H9 (cell line): ENCODE measurements at regions not wholly inside any gene's neighbourhood (a gene's known extent, or its start where the extent isn't known, plus 50 kb on each side); places are given as distances from the start of the nearest gene placed in this dataset.

Experiments
- DNase-seq: peaks from one replicate; pipeline ENCODE4 v3.0.0-alpha.2; 2017
- H2AFZ ChIP-seq: one replicate; pipeline ENCODE4 v1.6.1; 2013; ENCODE audit warnings: mild to moderate bottlenecking, low read length, control low read depth, moderate library complexity
- H2AK5ac ChIP-seq: 2 replicates; pipeline ENCODE4 v1.6.1; 2013; ENCODE audit warnings: low read length, control low read depth, mixed read lengths; ENCODE audit not compliant: insufficient read length
- H2BK120ac ChIP-seq: one replicate; pipeline ENCODE4 v1.6.1; 2013; ENCODE audit warnings: low read depth, mild to moderate bottlenecking, low read length, control low read depth, inconsistent platforms; ENCODE audit not compliant: poor library complexity, severe bottlenecking
- H2BK12ac ChIP-seq: 2 replicates; pipeline ENCODE4 v1.6.1; 2013; ENCODE audit warnings: low read length, control low read depth, mixed read lengths, low read depth; ENCODE audit not compliant: insufficient read length
- H2BK15ac ChIP-seq: 2 replicates; pipeline ENCODE4 v1.6.1; 2013; ENCODE audit warnings: low read depth, low read length, control low read depth
- H2BK20ac ChIP-seq: one replicate; pipeline ENCODE4 v1.6.1; 2013; ENCODE audit warnings: low read depth, mild to moderate bottlenecking, low read length, control low read depth, inconsistent platforms; ENCODE audit not compliant: poor library complexity, severe bottlenecking
- H2BK5ac ChIP-seq: 2 replicates; pipeline ENCODE4 v1.6.1; 2013; ENCODE audit warnings: low read length, control low read depth, mixed read lengths; ENCODE audit not compliant: insufficient read length
- H3K14ac ChIP-seq: 2 replicates; pipeline ENCODE4 v1.6.1; 2013; ENCODE audit warnings: low read length, control low read depth; ENCODE audit not compliant: insufficient read depth
- H3K18ac ChIP-seq: 2 replicates; pipeline ENCODE4 v1.6.1; 2013; ENCODE audit warnings: low read depth, mild to moderate bottlenecking, mixed read lengths, low read length, control low read depth; ENCODE audit not compliant: insufficient read length
- H3K23ac ChIP-seq: 2 replicates; pipeline ENCODE4 v1.6.1; 2013; ENCODE audit warnings: low read length, control low read depth, mixed read lengths, low read depth; ENCODE audit not compliant: insufficient read length
- H3K23me2 ChIP-seq: 2 replicates; pipeline ENCODE4 v1.6.1; 2013; ENCODE audit warnings: low read depth, mild to moderate bottlenecking, mixed read lengths, low read length, control low read depth; ENCODE audit not compliant: insufficient read length, poor library complexity, severe bottlenecking
- H3K27ac ChIP-seq: 2 replicates; pipeline ENCODE4 v1.5.1; 2013; ENCODE audit warnings: low read length, control low read depth, mixed read lengths, low read depth; ENCODE audit not compliant: insufficient read length
- H3K27me3 ChIP-seq: 2 replicates; pipeline ENCODE4 v1.6.1; 2013; ENCODE audit warnings: low read length, control low read depth, inconsistent platforms; ENCODE audit not compliant: insufficient read depth
- H3K4ac ChIP-seq: 2 replicates; pipeline ENCODE4 v1.6.1; 2013; ENCODE audit warnings: low read depth, mild to moderate bottlenecking, control low read depth, inconsistent platforms, low read length, moderate library complexity
- H3K4me1 ChIP-seq: 2 replicates; pipeline ENCODE4 v1.6.1; 2013; ENCODE audit warnings: low read length, control low read depth, inconsistent platforms; ENCODE audit not compliant: insufficient read depth
- H3K4me2 ChIP-seq: 2 replicates; pipeline ENCODE4 v1.6.1; 2013; ENCODE audit warnings: low read length, control low read depth, mixed read lengths; ENCODE audit not compliant: insufficient read length, insufficient read depth
- H3K56ac ChIP-seq: 2 replicates; pipeline ENCODE4 v1.6.1; 2013; ENCODE audit warnings: low read depth, mild to moderate bottlenecking, mixed read lengths, low read length, control low read depth; ENCODE audit not compliant: insufficient read length
- H3K79me1 ChIP-seq: 2 replicates; pipeline ENCODE4 v1.6.1; 2013; ENCODE audit warnings: low read depth, mild to moderate bottlenecking, moderate library complexity, low read length, control low read depth, inconsistent platforms; ENCODE audit not compliant: insufficient read depth, poor library complexity, severe bottlenecking
- H3K79me2 ChIP-seq: 2 replicates; pipeline ENCODE4 v1.6.1; 2013; ENCODE audit warnings: low read length, control low read depth, inconsistent platforms; ENCODE audit not compliant: insufficient read depth
- H3K9ac ChIP-seq: 2 replicates; pipeline ENCODE4 v1.6.1; 2013; ENCODE audit warnings: low read length, control low read depth, mixed read lengths; ENCODE audit not compliant: insufficient read length; ENCODE audit errors: extremely low read depth
- H3K9me3 ChIP-seq: one replicate; pipeline ENCODE4 v1.6.1; 2013; ENCODE audit warnings: low read depth, low read length, inconsistent platforms; ENCODE audit not compliant: control insufficient read depth
- H3T11ph ChIP-seq: one replicate; pipeline ENCODE4 v1.6.1; 2013; ENCODE audit warnings: mild to moderate bottlenecking, low read length, control low read depth, inconsistent platforms
- H4K20me1 ChIP-seq: one replicate; pipeline ENCODE4 v1.6.1; 2013; ENCODE audit not compliant: control insufficient read depth, insufficient read length, insufficient read depth
- H4K5ac ChIP-seq: 2 replicates; pipeline ENCODE4 v1.6.1; 2013; ENCODE audit warnings: low read depth, mild to moderate bottlenecking, mixed read lengths, low read length, control low read depth; ENCODE audit not compliant: insufficient read length
- H4K8ac ChIP-seq: replicated peaks from 2 replicates; pipeline ENCODE4 v1.6.1; 2013; ENCODE audit warnings: low read length, control low read depth, mixed read lengths, low read depth; ENCODE audit not compliant: insufficient read length
- H4K91ac ChIP-seq: 2 replicates; pipeline ENCODE4 v1.6.1; 2013; ENCODE audit warnings: low read depth, mild to moderate bottlenecking, moderate library complexity, mixed read lengths, low read length, control low read depth; ENCODE audit not compliant: insufficient read length
- H3K27ac Mint-ChIP-seq, 3 experiments: 2 replicates in 2 of 3; 3 replicates in 1 of 3; pipeline ENCODE4 v1.8.0; 2020 to 2021; ENCODE audit warnings: mixed read lengths in 3 of 3, mild to moderate bottlenecking in 1 of 3, moderate library complexity in 1 of 3
- H3K27me3 Mint-ChIP-seq: 2 replicates; pipeline ENCODE4 v1.8.0; 2021; ENCODE audit warnings: low read depth, mild to moderate bottlenecking, moderate library complexity, mixed read lengths
- H3K36me3 Mint-ChIP-seq, 3 experiments: 2 replicates in 2 of 3; 3 replicates in 1 of 3; pipeline ENCODE4 v1.8.0; 2020 to 2021; ENCODE audit warnings: low read depth in 3 of 3, mixed read lengths in 3 of 3; ENCODE audit not compliant: insufficient read depth in 1 of 3
- H3K4me1 Mint-ChIP-seq, 2 experiments: 2 replicates each; pipeline ENCODE4 v1.8.0; 2020; ENCODE audit warnings: mixed read lengths in 2 of 2
- H3K4me3 Mint-ChIP-seq, 2 experiments: 2 replicates in 1 of 2; 3 replicates in 1 of 2; pipeline ENCODE4 v1.8.0; 2020 to 2021; ENCODE audit warnings: mild to moderate bottlenecking in 2 of 2, mixed read lengths in 2 of 2, moderate library complexity in 1 of 2
- H3K9me3 Mint-ChIP-seq, 2 experiments: 2 replicates in 1 of 2; 3 replicates in 1 of 2; pipeline ENCODE4 v1.8.0; 2020; ENCODE audit warnings: mild to moderate bottlenecking in 2 of 2, mixed read lengths in 2 of 2, moderate library complexity in 1 of 2
- WGBS: extraction: QIAGEN DNeasy Blood & Tissue Kit; methylation state at CpG from one replicate; pipeline ENCODE4 v1.1.7; 2013; ENCODE audit warnings: missing lambda C conversion rate, low lambda C conversion rate, mixed read lengths; ENCODE audit not compliant: insufficient read length; ENCODE audit errors: extremely low coverage; 5-methylcytosine and 5-hydroxymethylcytosine counted together
- TF ChIP-seq, protein P1 (sequence below): fragments of 200-600 bp; sonication (generic); conservative IDR thresholded peaks from 3 replicates; pipeline ENCODE4 v1.8.0; 2021; ENCODE audit warnings: antibody characterized with exemption, mild to moderate bottlenecking

DNA sequence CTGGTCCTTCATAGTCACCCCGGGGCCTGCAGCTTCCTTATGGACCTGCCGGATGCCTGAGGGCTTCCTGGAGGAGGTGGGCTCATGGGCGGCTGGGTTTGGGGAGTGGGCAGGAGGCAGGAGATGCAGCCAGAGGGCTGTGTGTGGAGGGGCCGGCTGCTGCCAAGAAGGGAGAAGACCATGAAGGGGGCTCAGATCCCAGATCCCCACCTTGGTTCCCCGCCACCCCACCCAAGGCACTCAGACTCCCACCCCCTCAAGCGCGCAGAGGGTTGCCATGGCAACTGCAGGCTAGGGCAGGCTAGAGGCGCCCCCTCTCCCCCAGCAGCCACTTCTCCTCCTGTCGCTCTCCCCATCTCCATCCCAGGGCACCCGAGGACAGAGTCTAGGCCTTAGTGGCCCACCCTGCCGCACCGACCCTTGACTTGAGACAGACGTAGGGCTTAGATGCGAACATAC is 104.5 kb downstream of the CRLF3 start:
- TF ChIP-seq, protein P1, sequence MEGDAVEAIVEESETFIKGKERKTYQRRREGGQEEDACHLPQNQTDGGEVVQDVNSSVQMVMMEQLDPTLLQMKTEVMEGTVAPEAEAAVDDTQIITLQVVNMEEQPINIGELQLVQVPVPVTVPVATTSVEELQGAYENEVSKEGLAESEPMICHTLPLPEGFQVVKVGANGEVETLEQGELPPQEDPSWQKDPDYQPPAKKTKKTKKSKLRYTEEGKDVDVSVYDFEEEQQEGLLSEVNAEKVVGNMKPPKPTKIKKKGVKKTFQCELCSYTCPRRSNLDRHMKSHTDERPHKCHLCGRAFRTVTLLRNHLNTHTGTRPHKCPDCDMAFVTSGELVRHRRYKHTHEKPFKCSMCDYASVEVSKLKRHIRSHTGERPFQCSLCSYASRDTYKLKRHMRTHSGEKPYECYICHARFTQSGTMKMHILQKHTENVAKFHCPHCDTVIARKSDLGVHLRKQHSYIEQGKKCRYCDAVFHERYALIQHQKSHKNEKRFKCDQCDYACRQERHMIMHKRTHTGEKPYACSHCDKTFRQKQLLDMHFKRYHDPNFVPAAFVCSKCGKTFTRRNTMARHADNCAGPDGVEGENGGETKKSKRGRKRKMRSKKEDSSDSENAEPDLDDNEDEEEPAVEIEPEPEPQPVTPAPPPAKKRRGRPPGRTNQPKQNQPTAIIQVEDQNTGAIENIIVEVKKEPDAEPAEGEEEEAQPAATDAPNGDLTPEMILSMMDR, result no peak
- Histone ChIP-seq H3K14ac (no peak overlapping the region), H2BK20ac (no peak overlapping the region), H3K9ac (no peak overlapping the region), H2AK5ac (no peak overlapping the region), H3K79me1 (peaks cover 14% of the 10 kb centered on the region), H3K79me2 (peaks cover 57% of the 10 kb centered on the region; the same call in 1 of the 2 replicates), H4K20me1 (no peaks in the 10 kb centered on the region), H3K18ac (no peak overlapping the region), H3K9me3 (no peaks in the 10 kb centered on the region), H4K91ac (no peak overlapping the region), H2BK12ac (no peak overlapping the region), H3K4ac (no peak overlapping the region), H3K27ac (no peak overlapping the region), H2BK5ac (no peak overlapping the region), H2BK15ac (no peak overlapping the region), H4K8ac (no peak overlapping the region), H2AFZ (no peak overlapping the region), H4K5ac (no peak overlapping the region), H3K56ac (no peak overlapping the region), H3T11ph (no peak overlapping the region), H3K4me1 (no peaks in the 10 kb centered on the region), H3K27me3 (no peaks in the 10 kb centered on the region), H3K4me2 (no peak overlapping the region), H3K23ac (no peak overlapping the region), H3K23me2 (no peaks in the 10 kb centered on the region), H2BK120ac (no peak overlapping the region)
- WGBS, result no CpG with 5 or more reads among the region's 14 CpGs
- Mint-ChIP-seq H3K27ac (no peak overlapping the region), H3K4me3 (no peak overlapping the region), H3K36me3 (peaks cover 16 to 43% (median 39%) of the 10 kb centered on the region in 3 experiments), H3K9me3 (no peaks in the 10 kb centered on the region), H3K4me1 (peaks cover 17 to 22% of the 10 kb centered on the region in 2 experiments), H3K27me3 (no peaks in the 10 kb centered on the region)
- peak; percentile 23 for DNase-seq
